HL-60 (cell line): ENCODE measurements at regions not wholly inside any gene's neighbourhood (a gene's known extent, or its start where the extent isn't known, plus 50 kb on each side); places are given as distances from the start of the nearest gene placed in this dataset.

Experiments used
- DNase-seq, 2 experiments: peaks; one replicate each; pipeline ENCODE4 v3.0.0-alpha.2; 2010 to 2020; ENCODE audit warnings: low read depth in 1 of 2, low spot score in 1 of 2
- H3K27ac ChIP-seq: fragments of 250-450 bp; sonication (Bioruptor Pico); replicated peaks from 2 replicates; pipeline ENCODE4 v1.5.1; 2020; ENCODE audit warnings: mild to moderate bottlenecking, moderate library complexity
- H3K27me3 ChIP-seq: fragments of 250-450 bp; sonication (Bioruptor Pico); 2 replicates; pipeline ENCODE4 v1.5.1; 2021; ENCODE audit warnings: mild to moderate bottlenecking, moderate library complexity; ENCODE audit not compliant: insufficient read depth, poor library complexity, severe bottlenecking
- H3K4me3 ChIP-seq: replicated peaks from 2 replicates; pipeline ENCODE4 v1.5.1; 2011; ENCODE audit warnings: mild to moderate bottlenecking, control low read depth, low read length; ENCODE audit not compliant: insufficient read depth
- CTCF ChIP-seq: IDR thresholded peaks from one replicate; pipeline ENCODE4 v1.5.1; 2011; ENCODE audit warnings: low read length, control low read depth, inconsistent platforms; ENCODE audit not compliant: insufficient read depth
- GABPA ChIP-seq: IDR thresholded peaks from 2 replicates; pipeline ENCODE4 v1.6.1; 2012; ENCODE audit warnings: low read depth
- POLR2AphosphoS5 ChIP-seq: IDR thresholded peaks from 2 replicates; pipeline ENCODE4 v1.6.1; 2012; ENCODE audit warnings: low read depth
- REST ChIP-seq: IDR thresholded peaks from 2 replicates; pipeline ENCODE4 v1.6.1; 2012; ENCODE audit warnings: low read depth; ENCODE audit not compliant: insufficient replicate concordance
- SPI1 ChIP-seq: IDR thresholded peaks from 2 replicates; pipeline ENCODE4 v1.6.1; 2012; ENCODE audit warnings: low read depth, mild to moderate bottlenecking, borderline replicate concordance

- no peak for DNase-seq
- H3K27me3 ChIP-seq: peaks cover 2% of the 10 kb centered on the region
- no peak overlapping the region for H3K4me3 ChIP-seq
- no peak overlapping the region for H3K27ac ChIP-seq
- TF ChIP-seq SPI1: no peak
- no peak for TF ChIP-seq CTCF
- TF ChIP-seq POLR2AphosphoS5: no peak
- no peak for TF ChIP-seq GABPA
- TF ChIP-seq REST: no peak
These were observed 322.9 kb downstream of the TMEM38B start for GRCh38 chr9:106017198-106017740.

- no peak overlapping the region for H3K4me3 ChIP-seq
- TF ChIP-seq CTCF (no peak), POLR2AphosphoS5 (no peak), GABPA (no peak), REST (no peak), SPI1 (no peak)
- H3K27ac ChIP-seq: no peak overlapping the region
- no peak for DNase-seq
- peaks cover 2% of the 10 kb centered on the region for H3K27me3 ChIP-seq
These were observed 324.8 kb downstream of the TMEM38B start for GRCh38 chr9:106019039-106019680.

DNA sequence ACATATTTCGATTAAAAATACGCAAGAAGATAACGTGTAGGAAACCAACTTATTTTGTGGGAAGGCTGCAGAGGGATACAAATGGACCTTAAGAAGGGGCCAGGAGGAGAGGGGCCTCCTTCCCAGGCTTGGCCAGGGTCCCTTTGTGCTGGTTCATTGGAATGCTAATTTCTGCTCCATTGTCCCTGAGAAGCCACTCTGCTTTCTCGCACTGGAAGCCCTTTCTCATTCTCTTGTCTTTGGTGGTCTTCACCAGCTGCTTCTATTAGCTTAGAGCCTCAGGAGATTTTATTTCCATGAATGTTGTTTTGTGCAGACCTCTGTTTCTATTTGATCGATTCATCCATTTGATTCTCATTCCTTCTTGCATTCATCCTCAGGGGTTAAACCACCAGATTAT lies 325.4 kb downstream of the TMEM38B start:
- H3K27me3 ChIP-seq: peaks cover 2% of the 10 kb centered on the region
- TF ChIP-seq REST (no peak), GABPA (no peak), POLR2AphosphoS5 (no peak), SPI1 (no peak), CTCF (no peak)
- H3K27ac ChIP-seq: no peak overlapping the region
- no peak for DNase-seq
- no peak overlapping the region for H3K4me3 ChIP-seq
